NT2/D1 (cell line): ENCODE measurements at regions not wholly inside any gene's neighbourhood (a gene's known extent, or its start where the extent isn't known, plus 50 kb on each side); places are given as distances from the start of the nearest gene placed in this dataset.

ENCODE experiments used
- DNase-seq: peaks from one replicate; pipeline ENCODE4 v3.0.0-alpha.2; 2011; ENCODE audit warnings: low read depth, low spot score
- H3K27me3 ChIP-seq: 2 replicates; pipeline ENCODE4 v1.6.0; 2011; ENCODE audit warnings: mild to moderate bottlenecking; ENCODE audit not compliant: insufficient read length, insufficient read depth
- H3K36me3 ChIP-seq: 2 replicates; pipeline ENCODE4 v1.6.1; 2011; ENCODE audit warnings: mild to moderate bottlenecking, low read length, mixed read lengths; ENCODE audit not compliant: insufficient read depth, insufficient read length
- H3K4me1 ChIP-seq: 2 replicates; pipeline ENCODE4 v1.5.1; 2011; ENCODE audit not compliant: insufficient read depth, insufficient read length
- H3K4me3 ChIP-seq: 2 replicates; pipeline ENCODE4 v1.5.1; 2011; ENCODE audit warnings: low read depth; ENCODE audit not compliant: insufficient read length
- H3K9ac ChIP-seq: 2 replicates; pipeline ENCODE4 v1.6.0; 2011; ENCODE audit warnings: low read depth; ENCODE audit not compliant: insufficient read length
- H3K9me3 ChIP-seq: 2 replicates; pipeline ENCODE4 v1.5.1; 2011; ENCODE audit warnings: mild to moderate bottlenecking, low read length; ENCODE audit not compliant: insufficient read depth
- SUZ12 ChIP-seq: IDR thresholded peaks from 2 replicates; pipeline ENCODE4 v1.6.1; 2011; ENCODE audit not compliant: insufficient read length, insufficient read depth; ENCODE audit errors: extremely low read depth
- YY1 ChIP-seq: IDR thresholded peaks from 2 replicates; pipeline ENCODE4 v1.6.1; 2011; ENCODE audit not compliant: insufficient read length, insufficient read depth
- ZNF274 ChIP-seq: IDR thresholded peaks from 2 replicates; pipeline ENCODE4 v1.6.1; 2011; ENCODE audit warnings: mild to moderate bottlenecking, low read depth, low read length

GRCh38 chr12:93081810-93082165 is 152.7 kb upstream of the EEA1 start:
- TF ChIP-seq ZNF274, result no peak
- no peak for TF ChIP-seq SUZ12
- no peak for TF ChIP-seq YY1
- Histone ChIP-seq H3K4me3 (no peak overlapping the region), H3K27me3 (no peaks in the 10 kb centered on the region), H3K36me3 (no peaks in the 10 kb centered on the region), H3K9me3 (peaks cover 26% of the 10 kb centered on the region; the same call in 1 of the 2 replicates), H3K4me1 (peaks cover 5% of the 10 kb centered on the region), H3K9ac (no peak overlapping the region)
- no peak for DNase-seq

- H3K36me3 ChIP-seq, result no peaks in the 10 kb centered on the region
- no peak for TF ChIP-seq YY1
- no peak for TF ChIP-seq ZNF274
- TF ChIP-seq SUZ12, result no peak
- peaks cover 18% of the 10 kb centered on the region; the same call in 1 of the 2 replicates for H3K9me3 ChIP-seq
- no peak overlapping the region for H3K9ac ChIP-seq
- no peaks in the 10 kb centered on the region for H3K27me3 ChIP-seq
- no peak overlapping the region for H3K4me3 ChIP-seq
- DNase-seq, result no peak
- H3K4me1 ChIP-seq, result no peaks in the 10 kb centered on the region
Measured at GRCh38 chr12:93085383-93086287, 156.5 kb upstream of the EEA1 start.

GRCh38 chr12:93086288-93086727 is 157.2 kb upstream of the EEA1 start:
- TF ChIP-seq ZNF274 (no peak), SUZ12 (no peak), YY1 (no peak)
- H3K9me3 ChIP-seq, result peaks cover 18% of the 10 kb centered on the region; the same call in 1 of the 2 replicates
- H3K4me1 ChIP-seq, result no peaks in the 10 kb centered on the region
- no peak overlapping the region for H3K9ac ChIP-seq
- H3K36me3 ChIP-seq, result no peaks in the 10 kb centered on the region
- H3K4me3 ChIP-seq, result no peak overlapping the region
- DNase-seq, result no peak
- no peaks in the 10 kb centered on the region for H3K27me3 ChIP-seq

DNA sequence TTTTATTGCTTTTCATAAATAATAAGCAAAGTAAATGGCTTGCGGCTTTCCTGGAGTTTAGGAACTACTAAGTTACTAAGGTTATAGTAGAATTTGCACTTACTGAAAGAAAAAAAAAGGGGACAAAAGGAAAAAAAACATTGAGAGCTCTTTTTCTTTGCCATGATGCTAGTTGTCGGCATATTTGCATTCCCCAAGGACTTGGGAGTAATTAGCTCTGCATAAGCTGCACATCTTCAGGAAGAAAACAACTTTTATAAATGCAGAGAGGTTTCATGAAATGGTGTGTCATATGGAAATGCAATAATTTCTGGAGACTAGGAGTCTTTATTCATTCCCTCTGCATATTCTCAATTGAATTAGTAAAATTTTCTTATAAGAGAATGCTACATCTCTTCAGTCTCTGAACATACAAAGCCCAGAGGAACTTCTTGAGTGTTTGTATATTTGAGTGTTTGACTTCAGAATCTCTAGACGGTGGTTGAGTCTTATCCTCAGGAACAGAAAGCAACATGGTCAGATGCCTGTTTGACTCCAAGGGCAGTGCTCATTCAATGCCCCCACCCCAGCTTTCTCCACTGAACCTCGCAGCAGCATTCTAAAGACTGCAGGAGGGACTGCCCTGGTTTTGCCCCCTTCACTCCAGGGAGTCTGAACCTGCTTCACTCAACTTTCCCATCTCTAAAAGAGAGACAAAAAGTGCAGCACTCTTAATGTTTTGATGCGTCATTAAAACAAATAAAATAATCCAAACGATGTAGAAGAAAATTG is 158.9 kb upstream of the EEA1 start:
- Histone ChIP-seq H3K27me3 (no peaks in the 10 kb centered on the region), H3K36me3 (no peaks in the 10 kb centered on the region), H3K4me3 (no peak overlapping the region), H3K9ac (no peak overlapping the region), H3K4me1 (no peaks in the 10 kb centered on the region), H3K9me3 (peaks cover 11% of the 10 kb centered on the region; the same call in 1 of the 2 replicates)
- DNase-seq, result no peak
- TF ChIP-seq SUZ12 (no peak), YY1 (no peak), ZNF274 (no peak)

DNA sequence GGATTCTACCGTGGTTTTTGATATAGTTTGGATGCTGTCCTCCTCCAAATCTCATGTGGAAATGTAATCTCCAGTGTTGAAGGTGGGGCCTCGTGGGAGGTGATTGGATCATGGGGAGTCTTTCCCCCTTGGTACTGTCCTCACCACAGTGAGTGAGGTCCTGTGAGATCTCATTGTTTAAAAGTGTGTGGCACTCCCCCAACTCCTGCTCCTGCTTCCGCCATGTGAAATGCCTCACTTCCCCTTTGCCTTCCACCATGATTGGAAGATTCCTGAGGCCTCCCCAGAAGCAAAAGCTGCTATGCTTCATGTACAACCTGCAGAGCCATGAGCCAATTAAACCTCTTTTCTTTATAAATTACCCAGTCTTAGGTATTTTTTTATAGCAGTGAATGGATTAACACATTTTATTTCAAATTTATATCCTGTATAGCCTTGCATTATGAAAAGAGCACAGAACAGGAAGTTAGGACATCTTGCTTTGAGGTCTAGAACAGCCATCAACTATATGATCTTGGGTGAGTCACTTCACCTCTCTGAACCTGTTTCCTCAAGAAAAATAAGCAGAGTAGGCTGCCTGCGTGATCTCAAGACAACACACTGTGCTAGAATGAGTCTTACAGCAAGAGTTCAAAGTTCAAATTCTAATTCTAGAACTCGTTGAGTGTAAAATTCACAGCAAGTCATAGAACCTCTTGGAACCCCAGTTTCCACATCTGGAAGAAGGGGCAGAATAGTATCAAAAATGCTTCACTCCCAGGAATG is 160.9 kb upstream of the EEA1 start:
- Histone ChIP-seq H3K36me3 (no peaks in the 10 kb centered on the region), H3K9ac (no peak overlapping the region), H3K4me1 (no peaks in the 10 kb centered on the region), H3K4me3 (no peak overlapping the region), H3K27me3 (no peaks in the 10 kb centered on the region), H3K9me3 (peaks cover 11% of the 10 kb centered on the region; the same call in 1 of the 2 replicates)
- TF ChIP-seq YY1, result no peak
- no peak for TF ChIP-seq SUZ12
- no peak for TF ChIP-seq ZNF274
- no peak for DNase-seq

- no peaks in the 10 kb centered on the region for H3K36me3 ChIP-seq
- TF ChIP-seq ZNF274 (no peak), SUZ12 (no peak), YY1 (no peak)
- no peaks in the 10 kb centered on the region for H3K27me3 ChIP-seq
- peaks cover 11% of the 10 kb centered on the region; the same call in 1 of the 2 replicates for H3K9me3 ChIP-seq
- H3K4me1 ChIP-seq, result no peaks in the 10 kb centered on the region
- DNase-seq, result no peak
- no peak overlapping the region for H3K4me3 ChIP-seq
- H3K9ac ChIP-seq, result no peak overlapping the region
Measured at GRCh38 chr12:93090731-93091172, 161.7 kb upstream of the EEA1 start.
